SK-N-SH (cell line): ENCODE measurements at regions not wholly inside any gene's neighbourhood (a gene's known extent, or its start where the extent isn't known, plus 50 kb on each side); places are given as distances from the start of the nearest gene placed in this dataset.

Experiments used
- CTCF ChIA-PET: fragments of 300-600, 350-600 bp; formaldehyde crosslinking; extraction: SDS; loops from one replicate; lab custom pipeline; 2021; lab: Yijun Ruan, JAX
- POLR2A ChIA-PET: fragments of 350-600 bp; sonication (Branson Sonifier 250); formaldehyde crosslinking; extraction: SDS; loops from one replicate; lab custom pipeline; 2020; ENCODE audit warnings: antibody characterized with exemption, inconsistent platforms; lab: Yijun Ruan, JAX
- DNase-seq: peaks from one replicate; pipeline ENCODE4 v3.0.0; 2012
- H2AFZ ChIP-seq: fragments of 200-600 bp; sonication (generic); 2 replicates; pipeline ENCODE4 v1.8.1; 2016; ENCODE audit warnings: antibody characterized with exemption, mild to moderate bottlenecking, low read depth
- H3F3A ChIP-seq: fragments of 200-600 bp; sonication (generic); replicated peaks from 2 replicates; pipeline ENCODE3; 2016; ENCODE audit warnings: antibody characterized with exemption, mild to moderate bottlenecking; ENCODE audit not compliant: insufficient read depth
- H3K27ac ChIP-seq, 2 experiments: fragments of 200-500 bp in 1 of 2; fragments of 200-600 bp in 1 of 2; sonication (Bioruptor generic) in 1 of 2; sonication (generic), shearing (Covaris generic) in 1 of 2; 2 replicates each; pipeline versions ENCODE4 v1.5.1 to v1.6.1; 2014 to 2016; ENCODE audit warnings: low read depth in 2 of 2, inconsistent platforms in 1 of 2, low read length in 1 of 2, mild to moderate bottlenecking in 1 of 2, mixed read lengths in 1 of 2
- H3K27me3 ChIP-seq: fragments of 200-600 bp; sonication (generic), shearing (Covaris generic); 2 replicates; pipeline ENCODE4 v1.6.1; 2016; ENCODE audit warnings: mixed run types; ENCODE audit not compliant: insufficient read depth
- H3K36me3 ChIP-seq, 2 experiments: fragments of 200-500 bp in 1 of 2; fragments of 200-600 bp in 1 of 2; sonication (Bioruptor generic) in 1 of 2; sonication (generic) in 1 of 2; replicated peaks in 1 of 2; 2 replicates each; pipeline versions ENCODE3 to v1.5.1; 2014 to 2016; ENCODE audit warnings: low read length in 1 of 2, mild to moderate bottlenecking in 1 of 2; ENCODE audit not compliant: insufficient read depth in 2 of 2, control insufficient read depth in 1 of 2
- H3K4me1 ChIP-seq, 2 experiments: fragments of 200-500 bp in 1 of 2; fragments of 200-600 bp in 1 of 2; sonication (Bioruptor generic) in 1 of 2; sonication (generic), shearing (Covaris generic) in 1 of 2; 2 replicates each; pipeline versions ENCODE4 v1.5.1 to v1.6.1; 2014 to 2016; ENCODE audit warnings: low read depth in 1 of 2, low read length in 1 of 2, mixed run types in 1 of 2; ENCODE audit not compliant: insufficient read depth in 2 of 2, control insufficient read depth in 1 of 2
- H3K4me2 ChIP-seq: fragments of 200-600 bp; sonication (generic), shearing (Covaris generic); 2 replicates; pipeline ENCODE4 v1.6.1; 2017; ENCODE audit warnings: mixed run types
- H3K4me3 ChIP-seq, 2 experiments: fragments of 200-500 bp in 1 of 2; fragments of 200-600 bp in 1 of 2; sonication (Bioruptor generic) in 1 of 2; sonication (generic), shearing (Covaris generic) in 1 of 2; 2 replicates each; pipeline versions ENCODE4 v1.5.1 to v1.8.1; 2014 to 2016; ENCODE audit warnings: low read depth in 2 of 2, inconsistent platforms in 1 of 2, low read length in 1 of 2, mild to moderate bottlenecking in 1 of 2, mixed read lengths in 1 of 2, moderate library complexity in 1 of 2
- H3K79me2 ChIP-seq: fragments of 200-600 bp; sonication (generic); 2 replicates; pipeline ENCODE4 v1.8.1; 2017; ENCODE audit warnings: mild to moderate bottlenecking; ENCODE audit not compliant: insufficient read depth
- H3K9ac ChIP-seq: fragments of 200-600 bp; sonication (generic); 2 replicates; pipeline ENCODE4 v1.6.1; 2017; ENCODE audit warnings: mixed run types
- H3K9me2 ChIP-seq: fragments of 200-600 bp; sonication (generic); 2 replicates; pipeline ENCODE4 v1.6.1; 2017; ENCODE audit warnings: mixed run types
- H3K9me3 ChIP-seq: fragments of 200-600 bp; sonication (generic); 2 replicates; pipeline ENCODE4 v1.6.1; 2017; ENCODE audit warnings: mixed run types, mild to moderate bottlenecking, moderate library complexity
- H4K20me1 ChIP-seq: fragments of 200-600 bp; sonication (generic); 2 replicates; pipeline ENCODE4 v1.6.1; 2017; ENCODE audit warnings: mild to moderate bottlenecking, mixed run types; ENCODE audit not compliant: insufficient read depth
- CHD2 ChIP-seq: fragments of 150-350 bp; IDR thresholded peaks from 2 replicates; pipeline ENCODE4 v1.6.1; 2018; ENCODE audit warnings: low read length; ENCODE audit not compliant: partially characterized antibody
- EP300 ChIP-seq, 2 experiments: IDR thresholded peaks; 2 replicates each; pipeline versions ENCODE4 v1.4.0 to v1.6.1; 2012; ENCODE audit warnings: borderline replicate concordance in 1 of 2, low read depth in 1 of 2, low read length in 1 of 2
- EZH2phosphoT487 ChIP-seq: fragments of 200-600 bp; sonication (generic); IDR thresholded peaks from 2 replicates; pipeline ENCODE4 v1.6.1; 2017; ENCODE audit warnings: low read depth, mixed run types, mild to moderate bottlenecking, antibody characterized with exemption, moderate library complexity, borderline replicate concordance
- IRF3 ChIP-seq: fragments of 150-350 bp; IDR thresholded peaks from 2 replicates; pipeline ENCODE4 v1.6.1; 2016; ENCODE audit warnings: mild to moderate bottlenecking, low read depth, low read length
- POLR2AphosphoS5 ChIP-seq: IDR thresholded peaks from 2 replicates; pipeline ENCODE4 v1.6.1; 2012; ENCODE audit warnings: low read depth, low read length
- RCOR1 ChIP-seq: fragments of 150-350 bp; IDR thresholded peaks from 2 replicates; pipeline ENCODE4 v1.6.1; 2017; ENCODE audit warnings: antibody characterized with exemption, low read length
- REST ChIP-seq: IDR thresholded peaks from 2 replicates; pipeline ENCODE4 v1.6.1; 2012; ENCODE audit warnings: mild to moderate bottlenecking, low read depth, low read length, moderate library complexity
- TCF12 ChIP-seq: IDR thresholded peaks from 2 replicates; pipeline ENCODE4 v1.4.0; 2012
- WGBS: methylation state at CpG from one replicate; pipeline ENCODE4 v1.1.6; 2017; ENCODE audit warnings: low lambda C conversion rate; 5-methylcytosine and 5-hydroxymethylcytosine counted together

GRCh38 chr7:66865290-66865864 lies 55.6 kb upstream of the TMEM248 start:
- POLR2A ChIA-PET, result no interaction called here
- TF ChIP-seq RCOR1, result no peak
- TF ChIP-seq REST, result no peak
- no peak for TF ChIP-seq EZH2phosphoT487
- no peak for TF ChIP-seq EP300 (IDR thresholded peaks at IDR 0.05; ENCODE audit: borderline replicate concordance in 1 of 2, low read depth in 1 of 2, low read length in 1 of 2)
- peaks cover 6 to 26% of the 10 kb centered on the region in 2 experiments for H3K36me3 ChIP-seq
- no peak overlapping the region for H2AFZ ChIP-seq
- H3K4me2 ChIP-seq, result no peak overlapping the region
- no peak for DNase-seq
- H3K4me3 ChIP-seq, result no peak overlapping the region
- H3K4me1 ChIP-seq, result no peaks in the 10 kb centered on the region
- CTCF ChIA-PET, result no interaction called here
- H3K9me3 ChIP-seq, result no peaks in the 10 kb centered on the region
- H3K79me2 ChIP-seq, result no peaks in the 10 kb centered on the region
- H3K9ac ChIP-seq, result no peak overlapping the region
- 90% methylated on average over 1 of the region's 1 CpG for WGBS
- H3K9me2 ChIP-seq, result no peaks in the 10 kb centered on the region
- no peaks in the 10 kb centered on the region for H4K20me1 ChIP-seq
- H3F3A ChIP-seq, result no peaks in the 10 kb centered on the region
- no peak overlapping the region for H3K27ac ChIP-seq
- no peaks in the 10 kb centered on the region for H3K27me3 ChIP-seq

GRCh38 chr7:66867198-66867790 lies 53.7 kb upstream of the TMEM248 start:
- DNase-seq, result no peak
- Histone ChIP-seq H3K36me3 (peaks cover 2 to 25% of the 10 kb centered on the region in 2 experiments), H3K27ac (no peak overlapping the region), H3K4me3 (no peak overlapping the region), H3K27me3 (no peaks in the 10 kb centered on the region), H2AFZ (no peak overlapping the region), H4K20me1 (no peaks in the 10 kb centered on the region), H3K9me3 (no peaks in the 10 kb centered on the region)
- TF ChIP-seq TCF12 (no peak), POLR2AphosphoS5 (no peak), CHD2 (no peak), IRF3 (no peak)
- TF ChIP-seq, all 33 proteins: peak for 0
- no peaks in the 10 kb centered on the region for H3K9me2 ChIP-seq
- POLR2A ChIA-PET, result no interaction called here
- H3K79me2 ChIP-seq, result no peaks in the 10 kb centered on the region
- no peaks in the 10 kb centered on the region for H3F3A ChIP-seq
- CTCF ChIA-PET, result no interaction called here
- H3K9ac ChIP-seq, result no peak overlapping the region
- H3K4me1 ChIP-seq, result no peaks in the 10 kb centered on the region
- H3K4me2 ChIP-seq, result no peak overlapping the region
